Hindlimb muscle (tissue), 1 donor: ENCODE measurements at regions not wholly inside any gene's neighbourhood (a gene's known extent, or its start where the extent isn't known, plus 50 kb on each side); places are given as distances from the start of the nearest gene placed in this dataset.
A peak's percentile ranks its signal among the peaks of the same experiment; 100 is the strongest.

Experiments used
- DNase-seq: peaks from one replicate; pipeline ENCODE4 v3.0.0-alpha.2; 2013

GRCh38 chr5:34509392-34509791 is 146.7 kb upstream of the RAI14 start:
- no peak for DNase-seq

- DNase-seq, result no peak
These were observed 146.1 kb upstream of the RAI14 start for GRCh38 chr5:34510002-34510401.

GRCh38 chr5:34511063-34511462 is 145.1 kb upstream of the RAI14 start:
- no peak for DNase-seq

GRCh38 chr5:34511481-34511880 is 144.6 kb upstream of the RAI14 start:
- DNase-seq, result no peak

- DNase-seq, result no peak
These were observed 144.2 kb upstream of the RAI14 start for GRCh38 chr5:34511915-34512314.

GRCh38 chr5:34516166-34516565 is 140.0 kb upstream of the RAI14 start:
- DNase-seq, result no peak

- no peak for DNase-seq
These were observed 139.4 kb upstream of the RAI14 start for GRCh38 chr5:34516686-34517085.

- no peak for DNase-seq
These were observed 138.9 kb upstream of the RAI14 start for GRCh38 chr5:34517249-34517648.

- no peak for DNase-seq
These were observed 136.5 kb upstream of the RAI14 start for GRCh38 chr5:34519489-34520220.

- no peak for DNase-seq
These were observed 134.4 kb upstream of the RAI14 start for GRCh38 chr5:34521628-34522290.

- peak; percentile 78 for DNase-seq
These were observed 133.3 kb upstream of the RAI14 start for GRCh38 chr5:34522599-34523386.

GRCh38 chr5:34523387-34523726 is 132.8 kb upstream of the RAI14 start:
- no peak for DNase-seq

- no peak for DNase-seq
These were observed 132.0 kb upstream of the RAI14 start for GRCh38 chr5:34524123-34524522.

GRCh38 chr5:34525761-34526160 is 130.4 kb upstream of the RAI14 start:
- DNase-seq, result no peak

- no peak for DNase-seq
These were observed 129.3 kb upstream of the RAI14 start for GRCh38 chr5:34526682-34527305.

- DNase-seq, result no peak
These were observed 126.4 kb upstream of the RAI14 start for GRCh38 chr5:34529581-34530331.

GRCh38 chr5:34530637-34531036 is 125.5 kb upstream of the RAI14 start:
- no peak for DNase-seq

- DNase-seq, result no peak
These were observed 124.3 kb upstream of the RAI14 start for GRCh38 chr5:34531751-34532360.

GRCh38 chr5:34533582-34534522 is 122.3 kb upstream of the RAI14 start:
- no peak for DNase-seq

- peak; percentile 34 for DNase-seq
These were observed 121.5 kb upstream of the RAI14 start for GRCh38 chr5:34534523-34535103.
